H9 (cell line): ENCODE measurements at regions not wholly inside any gene's neighbourhood (a gene's known extent, or its start where the extent isn't known, plus 50 kb on each side); places are given as distances from the start of the nearest gene placed in this dataset.

ENCODE experiments used
- DNase-seq: peaks from one replicate; pipeline ENCODE4 v3.0.0-alpha.2; 2017
- H2AFZ ChIP-seq: one replicate; pipeline ENCODE4 v1.6.1; 2013; ENCODE audit warnings: mild to moderate bottlenecking, low read length, control low read depth, moderate library complexity
- H2AK5ac ChIP-seq: 2 replicates; pipeline ENCODE4 v1.6.1; 2013; ENCODE audit warnings: low read length, control low read depth, mixed read lengths; ENCODE audit not compliant: insufficient read length
- H2BK120ac ChIP-seq: one replicate; pipeline ENCODE4 v1.6.1; 2013; ENCODE audit warnings: low read depth, mild to moderate bottlenecking, low read length, control low read depth, inconsistent platforms; ENCODE audit not compliant: poor library complexity, severe bottlenecking
- H2BK12ac ChIP-seq: 2 replicates; pipeline ENCODE4 v1.6.1; 2013; ENCODE audit warnings: low read length, control low read depth, mixed read lengths, low read depth; ENCODE audit not compliant: insufficient read length
- H2BK15ac ChIP-seq: 2 replicates; pipeline ENCODE4 v1.6.1; 2013; ENCODE audit warnings: low read depth, low read length, control low read depth
- H2BK20ac ChIP-seq: one replicate; pipeline ENCODE4 v1.6.1; 2013; ENCODE audit warnings: low read depth, mild to moderate bottlenecking, low read length, control low read depth, inconsistent platforms; ENCODE audit not compliant: poor library complexity, severe bottlenecking
- H2BK5ac ChIP-seq: 2 replicates; pipeline ENCODE4 v1.6.1; 2013; ENCODE audit warnings: low read length, control low read depth, mixed read lengths; ENCODE audit not compliant: insufficient read length
- H3K14ac ChIP-seq: 2 replicates; pipeline ENCODE4 v1.6.1; 2013; ENCODE audit warnings: low read length, control low read depth; ENCODE audit not compliant: insufficient read depth
- H3K18ac ChIP-seq: 2 replicates; pipeline ENCODE4 v1.6.1; 2013; ENCODE audit warnings: low read depth, mild to moderate bottlenecking, mixed read lengths, low read length, control low read depth; ENCODE audit not compliant: insufficient read length
- H3K23ac ChIP-seq: 2 replicates; pipeline ENCODE4 v1.6.1; 2013; ENCODE audit warnings: low read length, control low read depth, mixed read lengths, low read depth; ENCODE audit not compliant: insufficient read length
- H3K23me2 ChIP-seq: 2 replicates; pipeline ENCODE4 v1.6.1; 2013; ENCODE audit warnings: low read depth, mild to moderate bottlenecking, mixed read lengths, low read length, control low read depth; ENCODE audit not compliant: insufficient read length, poor library complexity, severe bottlenecking
- H3K27ac ChIP-seq: 2 replicates; pipeline ENCODE4 v1.5.1; 2013; ENCODE audit warnings: low read length, control low read depth, mixed read lengths, low read depth; ENCODE audit not compliant: insufficient read length
- H3K27me3 ChIP-seq: 2 replicates; pipeline ENCODE4 v1.6.1; 2013; ENCODE audit warnings: low read length, control low read depth, inconsistent platforms; ENCODE audit not compliant: insufficient read depth
- H3K4ac ChIP-seq: 2 replicates; pipeline ENCODE4 v1.6.1; 2013; ENCODE audit warnings: low read depth, mild to moderate bottlenecking, control low read depth, inconsistent platforms, low read length, moderate library complexity
- H3K4me1 ChIP-seq: 2 replicates; pipeline ENCODE4 v1.6.1; 2013; ENCODE audit warnings: low read length, control low read depth, inconsistent platforms; ENCODE audit not compliant: insufficient read depth
- H3K4me2 ChIP-seq: 2 replicates; pipeline ENCODE4 v1.6.1; 2013; ENCODE audit warnings: low read length, control low read depth, mixed read lengths; ENCODE audit not compliant: insufficient read length, insufficient read depth
- H3K56ac ChIP-seq: 2 replicates; pipeline ENCODE4 v1.6.1; 2013; ENCODE audit warnings: low read depth, mild to moderate bottlenecking, mixed read lengths, low read length, control low read depth; ENCODE audit not compliant: insufficient read length
- H3K79me1 ChIP-seq: 2 replicates; pipeline ENCODE4 v1.6.1; 2013; ENCODE audit warnings: low read depth, mild to moderate bottlenecking, moderate library complexity, low read length, control low read depth, inconsistent platforms; ENCODE audit not compliant: insufficient read depth, poor library complexity, severe bottlenecking
- H3K79me2 ChIP-seq: 2 replicates; pipeline ENCODE4 v1.6.1; 2013; ENCODE audit warnings: low read length, control low read depth, inconsistent platforms; ENCODE audit not compliant: insufficient read depth
- H3K9ac ChIP-seq: 2 replicates; pipeline ENCODE4 v1.6.1; 2013; ENCODE audit warnings: low read length, control low read depth, mixed read lengths; ENCODE audit not compliant: insufficient read length; ENCODE audit errors: extremely low read depth
- H3K9me3 ChIP-seq: one replicate; pipeline ENCODE4 v1.6.1; 2013; ENCODE audit warnings: low read depth, low read length, inconsistent platforms; ENCODE audit not compliant: control insufficient read depth
- H3T11ph ChIP-seq: one replicate; pipeline ENCODE4 v1.6.1; 2013; ENCODE audit warnings: mild to moderate bottlenecking, low read length, control low read depth, inconsistent platforms
- H4K20me1 ChIP-seq: one replicate; pipeline ENCODE4 v1.6.1; 2013; ENCODE audit not compliant: control insufficient read depth, insufficient read length, insufficient read depth
- H4K5ac ChIP-seq: 2 replicates; pipeline ENCODE4 v1.6.1; 2013; ENCODE audit warnings: low read depth, mild to moderate bottlenecking, mixed read lengths, low read length, control low read depth; ENCODE audit not compliant: insufficient read length
- H4K8ac ChIP-seq: replicated peaks from 2 replicates; pipeline ENCODE4 v1.6.1; 2013; ENCODE audit warnings: low read length, control low read depth, mixed read lengths, low read depth; ENCODE audit not compliant: insufficient read length
- H4K91ac ChIP-seq: 2 replicates; pipeline ENCODE4 v1.6.1; 2013; ENCODE audit warnings: low read depth, mild to moderate bottlenecking, moderate library complexity, mixed read lengths, low read length, control low read depth; ENCODE audit not compliant: insufficient read length
- H3K27ac Mint-ChIP-seq, 3 experiments: 2 replicates in 2 of 3; 3 replicates in 1 of 3; pipeline ENCODE4 v1.8.0; 2020 to 2021; ENCODE audit warnings: mixed read lengths in 3 of 3, mild to moderate bottlenecking in 1 of 3, moderate library complexity in 1 of 3
- H3K27me3 Mint-ChIP-seq: 2 replicates; pipeline ENCODE4 v1.8.0; 2021; ENCODE audit warnings: low read depth, mild to moderate bottlenecking, moderate library complexity, mixed read lengths
- H3K36me3 Mint-ChIP-seq, 3 experiments: 2 replicates in 2 of 3; 3 replicates in 1 of 3; pipeline ENCODE4 v1.8.0; 2020 to 2021; ENCODE audit warnings: low read depth in 3 of 3, mixed read lengths in 3 of 3; ENCODE audit not compliant: insufficient read depth in 1 of 3
- H3K4me1 Mint-ChIP-seq, 2 experiments: 2 replicates each; pipeline ENCODE4 v1.8.0; 2020; ENCODE audit warnings: mixed read lengths in 2 of 2
- H3K4me3 Mint-ChIP-seq, 2 experiments: 2 replicates in 1 of 2; 3 replicates in 1 of 2; pipeline ENCODE4 v1.8.0; 2020 to 2021; ENCODE audit warnings: mild to moderate bottlenecking in 2 of 2, mixed read lengths in 2 of 2, moderate library complexity in 1 of 2
- H3K9me3 Mint-ChIP-seq, 2 experiments: 2 replicates in 1 of 2; 3 replicates in 1 of 2; pipeline ENCODE4 v1.8.0; 2020; ENCODE audit warnings: mild to moderate bottlenecking in 2 of 2, mixed read lengths in 2 of 2, moderate library complexity in 1 of 2
- CTCF ChIP-seq: fragments of 200-600 bp; sonication (generic); conservative IDR thresholded peaks from 3 replicates; pipeline ENCODE4 v1.8.0; 2021; ENCODE audit warnings: antibody characterized with exemption, mild to moderate bottlenecking
- WGBS: extraction: QIAGEN DNeasy Blood & Tissue Kit; methylation state at CpG from one replicate; pipeline ENCODE4 v1.1.7; 2013; ENCODE audit warnings: missing lambda C conversion rate, low lambda C conversion rate, mixed read lengths; ENCODE audit not compliant: insufficient read length; ENCODE audit errors: extremely low coverage; 5-methylcytosine and 5-hydroxymethylcytosine counted together

- H4K20me1 ChIP-seq: no peaks in the 10 kb centered on the region
- H3K9ac ChIP-seq: no peak overlapping the region
- no peak overlapping the region for H3T11ph ChIP-seq
- H2AFZ ChIP-seq: no peak overlapping the region
- H3K27me3 ChIP-seq: no peaks in the 10 kb centered on the region
- Mint-ChIP-seq H3K4me1 (peaks cover 6 to 8% of the 10 kb centered on the region in 2 experiments), H3K36me3 (no peaks in the 10 kb centered on the region; a peak in 1 of 7 replicates), H3K27ac (no peak overlapping the region), H3K9me3 (no peaks in the 10 kb centered on the region), H3K27me3 (no peaks in the 10 kb centered on the region), H3K4me3 (no peak overlapping the region)
- no peaks in the 10 kb centered on the region for H3K79me2 ChIP-seq
- H3K4me1 ChIP-seq: peaks cover 2% of the 10 kb centered on the region; the same call in 1 of the 2 replicates
- no peak overlapping the region for H2BK5ac ChIP-seq
- no peak overlapping the region for H3K27ac ChIP-seq
- no CpG with 5 or more reads among the region's 2 CpGs for WGBS
- no peak overlapping the region for H4K8ac ChIP-seq
- no peak overlapping the region for H3K56ac ChIP-seq
- no peak for DNase-seq
- no peaks in the 10 kb centered on the region for H3K23me2 ChIP-seq
- H2AK5ac ChIP-seq: no peak overlapping the region
- H3K14ac ChIP-seq: no peak overlapping the region
- H4K5ac ChIP-seq: no peak overlapping the region
- no peaks in the 10 kb centered on the region for H3K79me1 ChIP-seq
- H2BK120ac ChIP-seq: no peak overlapping the region
- no peak overlapping the region for H3K23ac ChIP-seq
- H3K4ac ChIP-seq: no peak overlapping the region
- H3K9me3 ChIP-seq: no peaks in the 10 kb centered on the region
- H4K91ac ChIP-seq: no peak overlapping the region
- H3K4me2 ChIP-seq: no peak overlapping the region
- H2BK12ac ChIP-seq: no peak overlapping the region
- no peak overlapping the region for H3K18ac ChIP-seq
- no peak for TF ChIP-seq CTCF
- no peak overlapping the region for H2BK15ac ChIP-seq
- no peak overlapping the region for H2BK20ac ChIP-seq
These were observed 346.2 kb downstream of the IGSF11 start for GRCh38 chr3:118688396-118688884.
